Liver (tissue), 8 donors: ENCODE measurements at regions not wholly inside any gene's neighbourhood (a gene's known extent, or its start where the extent isn't known, plus 50 kb on each side); places are given as distances from the start of the nearest gene placed in this dataset.

Experiments used
- DNase-seq: peaks from one replicate; pipeline ENCODE4 v3.0.0-alpha.2; 2017; ENCODE audit warnings: low spot score
- H3K27ac ChIP-seq, 2 donors: one replicate each; pipeline ENCODE4 v1.7.0; 2013; ENCODE audit warnings: inconsistent platforms in 2 of 2, low read length in 2 of 2, control low read depth in 1 of 2, low read depth in 1 of 2, mild to moderate bottlenecking in 1 of 2
- H3K27me3 ChIP-seq, 4 donors: one replicate each; pipeline versions ENCODE4 v1.6.1 to v1.7.0; 2013; ENCODE audit warnings: low read length in 3 of 4, inconsistent platforms in 1 of 4, mild to moderate bottlenecking in 1 of 4, moderate library complexity in 1 of 4; ENCODE audit not compliant: control insufficient read depth in 4 of 4, insufficient read depth in 4 of 4
- H3K36me3 ChIP-seq, 4 donors: one replicate each; pipeline versions ENCODE4 v1.6.1 to v1.7.0; 2013; ENCODE audit warnings: low read length in 3 of 4, mild to moderate bottlenecking in 3 of 4, low read depth in 1 of 4, moderate library complexity in 1 of 4; ENCODE audit not compliant: control insufficient read depth in 4 of 4, insufficient read depth in 3 of 4
- H3K4me1 ChIP-seq, 4 donors: one replicate each; pipeline versions ENCODE4 v1.6.1 to v1.7.0; 2013; ENCODE audit warnings: low read length in 3 of 4, mild to moderate bottlenecking in 3 of 4, moderate library complexity in 1 of 4; ENCODE audit not compliant: control insufficient read depth in 4 of 4, insufficient read depth in 4 of 4
- H3K4me3 ChIP-seq, 3 donors: one replicate each; pipeline versions ENCODE4 v1.6.1 to v1.7.0; 2013; ENCODE audit warnings: low read length in 3 of 3, control low read depth in 1 of 3, low read depth in 1 of 3, mild to moderate bottlenecking in 1 of 3
- H3K9ac ChIP-seq, 2 donors: one replicate each; pipeline ENCODE4 v1.7.0; 2013; ENCODE audit warnings: low read length in 2 of 2, mild to moderate bottlenecking in 2 of 2, moderate library complexity in 2 of 2, control low read depth in 1 of 2, low read depth in 1 of 2
- H3K9me3 ChIP-seq, 4 donors: one replicate each; pipeline versions ENCODE4 v1.6.1 to v1.7.0; 2013; ENCODE audit warnings: low read length in 3 of 4; ENCODE audit not compliant: control insufficient read depth in 4 of 4
- EGR1 ChIP-seq, 2 donors: IDR thresholded peaks; 2 replicates each; pipeline ENCODE4 v1.6.1; 2016 to 2018; ENCODE audit warnings: antibody characterized with exemption in 2 of 2, low read depth in 2 of 2
- FOXA1 ChIP-seq: IDR thresholded peaks from 2 replicates; pipeline ENCODE4 v1.6.1; 2016; ENCODE audit warnings: antibody characterized with exemption
- FOXA2 ChIP-seq: IDR thresholded peaks from 2 replicates; pipeline ENCODE4 v1.6.1; 2016; ENCODE audit warnings: antibody characterized with exemption
- GABPA ChIP-seq, 2 donors: IDR thresholded peaks in 1 of 2; conservative IDR thresholded peaks in 1 of 2; 2 replicates each; pipeline ENCODE4 v1.6.1; 2016; ENCODE audit warnings: antibody characterized with exemption in 2 of 2, mild to moderate bottlenecking in 1 of 2, moderate library complexity in 1 of 2
- HNF4A ChIP-seq, 2 donors: conservative IDR thresholded peaks; 2 replicates each; pipeline ENCODE4 v1.6.1; 2016; ENCODE audit warnings: antibody characterized with exemption in 2 of 2, mild to moderate bottlenecking in 2 of 2
- HNF4G ChIP-seq: IDR thresholded peaks from 2 replicates; pipeline ENCODE4 v1.6.1; 2016; ENCODE audit warnings: antibody characterized with exemption
- JUND ChIP-seq, 2 donors: IDR thresholded peaks; 2 replicates each; pipeline ENCODE4 v1.6.1; 2016; ENCODE audit warnings: antibody characterized with exemption in 2 of 2
- NR2F2 ChIP-seq: IDR thresholded peaks from 2 replicates; pipeline ENCODE4 v1.6.1; 2016; ENCODE audit warnings: antibody characterized with exemption
- RAD21 ChIP-seq, 2 donors: IDR thresholded peaks; 2 replicates each; pipeline ENCODE4 v1.6.1; 2016; ENCODE audit warnings: antibody characterized with exemption in 2 of 2, mild to moderate bottlenecking in 2 of 2
- RXRA ChIP-seq, 2 donors: IDR thresholded peaks; 2 replicates each; pipeline ENCODE4 v1.6.1; 2017 to 2018; ENCODE audit warnings: antibody characterized with exemption in 2 of 2, mild to moderate bottlenecking in 1 of 2
- SP1 ChIP-seq: IDR thresholded peaks from 2 replicates; pipeline ENCODE4 v1.6.1; 2018; ENCODE audit warnings: antibody characterized with exemption, mild to moderate bottlenecking
- TAF1 ChIP-seq: conservative IDR thresholded peaks from 2 replicates; pipeline ENCODE4 v1.6.1; 2016; ENCODE audit warnings: antibody characterized with exemption, mild to moderate bottlenecking
- YY1 ChIP-seq: IDR thresholded peaks from 2 replicates; pipeline ENCODE4 v1.6.1; 2016; ENCODE audit warnings: antibody characterized with exemption, mild to moderate bottlenecking
- whole genome bisulfite sequencing: extraction: QIAGEN DNeasy Blood & Tissue Kit; methylation state at CpG from one replicate; pipeline ENCODE4 v1.1.7; 2013; 5-methylcytosine and 5-hydroxymethylcytosine counted together
- TF ChIP-seq, protein P1 (sequence below): fragments of 150-350 bp; IDR thresholded peaks from 2 replicates; pipeline ENCODE4 v1.5.1; 2017; ENCODE audit warnings: improper control_type of control experiment, low read depth, low read length; ENCODE audit not compliant: missing input control
- TF ChIP-seq, protein P2 (sequence below): IDR thresholded peaks from 2 replicates; pipeline ENCODE4 v1.6.1; 2016; ENCODE audit warnings: antibody characterized with exemption
- TF ChIP-seq, protein P3 (sequence below): IDR thresholded peaks from 2 replicates; pipeline ENCODE4 v1.6.1; 2016; ENCODE audit warnings: antibody characterized with exemption
- TF ChIP-seq, protein P4 (sequence below): IDR thresholded peaks from 2 replicates; pipeline ENCODE4 v1.6.1; 2016; ENCODE audit warnings: antibody characterized with exemption, mild to moderate bottlenecking
- TF ChIP-seq, protein P5 (sequence below): IDR thresholded peaks from 2 replicates; pipeline ENCODE4 v1.6.1; 2016; ENCODE audit warnings: antibody characterized with exemption
- donor health status: healthy.
- donor health status: healthy.
- donor health status: healthy.
- donor health status: healthy.
- donor health status: healthy.

DNA sequence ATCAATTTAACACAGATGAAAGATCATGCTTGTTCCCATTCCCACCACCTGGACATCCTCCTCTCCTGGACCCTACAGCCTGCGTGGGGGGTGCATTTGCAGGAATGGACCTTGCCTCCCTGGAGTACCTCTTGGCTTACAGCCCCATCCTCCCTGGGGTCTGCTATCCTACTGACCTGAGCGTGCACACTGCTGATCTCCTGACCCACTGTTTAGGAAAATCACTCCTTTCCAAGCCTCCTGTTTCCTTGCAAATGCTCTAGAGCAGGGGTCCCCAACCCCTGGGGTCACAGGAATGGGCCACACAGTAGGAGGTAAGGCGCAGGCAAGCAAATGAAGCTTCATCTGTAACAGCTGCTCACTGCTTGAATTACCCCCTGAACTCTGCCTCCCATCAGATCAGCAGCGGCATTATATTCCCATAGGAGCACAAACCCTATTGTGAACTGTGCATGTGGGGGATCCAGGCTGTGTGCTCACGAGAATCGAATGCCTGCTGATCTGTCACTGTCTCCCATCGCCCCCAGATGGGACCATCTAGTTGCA, 88.2 kb upstream of the SEPTIN5 start (continued):
- TF ChIP-seq, protein P1, sequence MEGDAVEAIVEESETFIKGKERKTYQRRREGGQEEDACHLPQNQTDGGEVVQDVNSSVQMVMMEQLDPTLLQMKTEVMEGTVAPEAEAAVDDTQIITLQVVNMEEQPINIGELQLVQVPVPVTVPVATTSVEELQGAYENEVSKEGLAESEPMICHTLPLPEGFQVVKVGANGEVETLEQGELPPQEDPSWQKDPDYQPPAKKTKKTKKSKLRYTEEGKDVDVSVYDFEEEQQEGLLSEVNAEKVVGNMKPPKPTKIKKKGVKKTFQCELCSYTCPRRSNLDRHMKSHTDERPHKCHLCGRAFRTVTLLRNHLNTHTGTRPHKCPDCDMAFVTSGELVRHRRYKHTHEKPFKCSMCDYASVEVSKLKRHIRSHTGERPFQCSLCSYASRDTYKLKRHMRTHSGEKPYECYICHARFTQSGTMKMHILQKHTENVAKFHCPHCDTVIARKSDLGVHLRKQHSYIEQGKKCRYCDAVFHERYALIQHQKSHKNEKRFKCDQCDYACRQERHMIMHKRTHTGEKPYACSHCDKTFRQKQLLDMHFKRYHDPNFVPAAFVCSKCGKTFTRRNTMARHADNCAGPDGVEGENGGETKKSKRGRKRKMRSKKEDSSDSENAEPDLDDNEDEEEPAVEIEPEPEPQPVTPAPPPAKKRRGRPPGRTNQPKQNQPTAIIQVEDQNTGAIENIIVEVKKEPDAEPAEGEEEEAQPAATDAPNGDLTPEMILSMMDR, result no peak
- TF ChIP-seq, protein P2, sequence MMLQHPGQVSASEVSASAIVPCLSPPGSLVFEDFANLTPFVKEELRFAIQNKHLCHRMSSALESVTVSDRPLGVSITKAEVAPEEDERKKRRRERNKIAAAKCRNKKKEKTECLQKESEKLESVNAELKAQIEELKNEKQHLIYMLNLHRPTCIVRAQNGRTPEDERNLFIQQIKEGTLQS, result no peak
- TF ChIP-seq YY1 (no peak), HNF4G (no peak), NR2F2 (no peak), JUND (IDR thresholded peaks at IDR 0.05) (no peak), HNF4A (conservative IDR thresholded peaks at IDR 0.05) (no peak)

DNA sequence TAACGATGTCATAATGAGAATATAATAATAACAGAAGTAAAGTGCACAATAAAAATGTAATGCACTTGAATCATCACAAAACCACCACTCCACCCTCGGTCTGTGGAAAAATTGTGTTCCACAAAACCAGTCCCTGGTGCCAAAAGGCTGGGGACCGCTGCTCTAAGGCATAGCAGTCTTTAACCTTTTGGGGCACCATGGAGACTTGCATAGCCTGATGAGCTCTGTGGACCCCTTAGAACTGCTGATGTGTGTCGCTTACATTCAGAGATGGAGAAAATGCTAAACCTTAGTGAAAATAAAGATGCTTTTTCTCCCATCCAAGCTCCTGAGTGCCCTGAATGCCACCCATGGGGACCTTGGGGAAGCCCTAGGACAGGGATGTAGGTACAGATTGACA, 87.6 kb upstream of the SEPTIN5 start:
- Histone ChIP-seq H3K4me1 (no peaks in the 10 kb centered on the region), H3K4me3 (no peak overlapping the region), H3K27me3 (no peaks in the 10 kb centered on the region), H3K27ac (no peak overlapping the region), H3K36me3 (no peaks in the 10 kb centered on the region), H3K9me3 (no peaks in the 10 kb centered on the region), H3K9ac (no peak overlapping the region)
- TF ChIP-seq JUND (IDR thresholded peaks at IDR 0.05) (no peak), EGR1 (IDR thresholded peaks at IDR 0.05; ENCODE audit: low read depth in 2 of 2) (no peak), RXRA (IDR thresholded peaks at IDR 0.05) (no peak), GABPA (IDR thresholded peaks at IDR 0.05 in 1 of 2, conservative IDR thresholded peaks at IDR 0.05 in 1 of 2) (no peak), HNF4A (conservative IDR thresholded peaks at IDR 0.05) (no peak), NR2F2 (no peak), YY1 (no peak), FOXA2 (no peak), RAD21 (IDR thresholded peaks at IDR 0.05) (no peak), TAF1 (no peak), FOXA1 (no peak), HNF4G (no peak), SP1 (no peak)
- TF ChIP-seq, protein P2, result no peak
- TF ChIP-seq, protein P3, sequence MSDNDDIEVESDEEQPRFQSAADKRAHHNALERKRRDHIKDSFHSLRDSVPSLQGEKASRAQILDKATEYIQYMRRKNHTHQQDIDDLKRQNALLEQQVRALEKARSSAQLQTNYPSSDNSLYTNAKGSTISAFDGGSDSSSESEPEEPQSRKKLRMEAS, result no peak
- TF ChIP-seq, protein P1, result no peak
- TF ChIP-seq, protein P4, sequence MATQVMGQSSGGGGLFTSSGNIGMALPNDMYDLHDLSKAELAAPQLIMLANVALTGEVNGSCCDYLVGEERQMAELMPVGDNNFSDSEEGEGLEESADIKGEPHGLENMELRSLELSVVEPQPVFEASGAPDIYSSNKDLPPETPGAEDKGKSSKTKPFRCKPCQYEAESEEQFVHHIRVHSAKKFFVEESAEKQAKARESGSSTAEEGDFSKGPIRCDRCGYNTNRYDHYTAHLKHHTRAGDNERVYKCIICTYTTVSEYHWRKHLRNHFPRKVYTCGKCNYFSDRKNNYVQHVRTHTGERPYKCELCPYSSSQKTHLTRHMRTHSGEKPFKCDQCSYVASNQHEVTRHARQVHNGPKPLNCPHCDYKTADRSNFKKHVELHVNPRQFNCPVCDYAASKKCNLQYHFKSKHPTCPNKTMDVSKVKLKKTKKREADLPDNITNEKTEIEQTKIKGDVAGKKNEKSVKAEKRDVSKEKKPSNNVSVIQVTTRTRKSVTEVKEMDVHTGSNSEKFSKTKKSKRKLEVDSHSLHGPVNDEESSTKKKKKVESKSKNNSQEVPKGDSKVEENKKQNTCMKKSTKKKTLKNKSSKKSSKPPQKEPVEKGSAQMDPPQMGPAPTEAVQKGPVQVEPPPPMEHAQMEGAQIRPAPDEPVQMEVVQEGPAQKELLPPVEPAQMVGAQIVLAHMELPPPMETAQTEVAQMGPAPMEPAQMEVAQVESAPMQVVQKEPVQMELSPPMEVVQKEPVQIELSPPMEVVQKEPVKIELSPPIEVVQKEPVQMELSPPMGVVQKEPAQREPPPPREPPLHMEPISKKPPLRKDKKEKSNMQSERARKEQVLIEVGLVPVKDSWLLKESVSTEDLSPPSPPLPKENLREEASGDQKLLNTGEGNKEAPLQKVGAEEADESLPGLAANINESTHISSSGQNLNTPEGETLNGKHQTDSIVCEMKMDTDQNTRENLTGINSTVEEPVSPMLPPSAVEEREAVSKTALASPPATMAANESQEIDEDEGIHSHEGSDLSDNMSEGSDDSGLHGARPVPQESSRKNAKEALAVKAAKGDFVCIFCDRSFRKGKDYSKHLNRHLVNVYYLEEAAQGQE, result no peak
- TF ChIP-seq, protein P5, sequence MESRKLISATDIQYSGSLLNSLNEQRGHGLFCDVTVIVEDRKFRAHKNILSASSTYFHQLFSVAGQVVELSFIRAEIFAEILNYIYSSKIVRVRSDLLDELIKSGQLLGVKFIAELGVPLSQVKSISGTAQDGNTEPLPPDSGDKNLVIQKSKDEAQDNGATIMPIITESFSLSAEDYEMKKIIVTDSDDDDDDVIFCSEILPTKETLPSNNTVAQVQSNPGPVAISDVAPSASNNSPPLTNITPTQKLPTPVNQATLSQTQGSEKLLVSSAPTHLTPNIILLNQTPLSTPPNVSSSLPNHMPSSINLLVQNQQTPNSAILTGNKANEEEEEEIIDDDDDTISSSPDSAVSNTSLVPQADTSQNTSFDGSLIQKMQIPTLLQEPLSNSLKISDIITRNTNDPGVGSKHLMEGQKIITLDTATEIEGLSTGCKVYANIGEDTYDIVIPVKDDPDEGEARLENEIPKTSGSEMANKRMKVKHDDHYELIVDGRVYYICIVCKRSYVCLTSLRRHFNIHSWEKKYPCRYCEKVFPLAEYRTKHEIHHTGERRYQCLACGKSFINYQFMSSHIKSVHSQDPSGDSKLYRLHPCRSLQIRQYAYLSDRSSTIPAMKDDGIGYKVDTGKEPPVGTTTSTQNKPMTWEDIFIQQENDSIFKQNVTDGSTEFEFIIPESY, result no peak
- no peak for DNase-seq
- 84% methylated on average over 4 of the region's 4 CpGs for WGBS
